HCT116 (cell line): ENCODE measurements at regions not wholly inside any gene's neighbourhood (a gene's known extent, or its start where the extent isn't known, plus 50 kb on each side); places are given as distances from the start of the nearest gene placed in this dataset.

Experiments used
- CEBPB ChIP-seq: IDR thresholded peaks from 2 replicates; pipeline ENCODE4 v1.6.1; 2012; ENCODE audit warnings: low read depth
- CTCF ChIP-seq, 3 experiments: fragments of 200-600 bp in 1 of 3; sonication (generic) in 1 of 3; IDR thresholded peaks in 2 of 3; conservative IDR thresholded peaks in 1 of 3; 2 replicates each; pipeline ENCODE4 v1.5.1; 2012 to 2017; ENCODE audit warnings: low read depth in 2 of 3, low read length in 2 of 3, antibody characterized with exemption in 1 of 3, borderline replicate concordance in 1 of 3, control low read depth in 1 of 3, mild to moderate bottlenecking in 1 of 3, mixed read lengths in 1 of 3, mixed run types in 1 of 3, moderate library complexity in 1 of 3; ENCODE audit not compliant: insufficient read depth in 1 of 3
- MAX ChIP-seq: IDR thresholded peaks from 2 replicates; pipeline ENCODE4 v1.6.1; 2012
- POLR2A ChIP-seq: IDR thresholded peaks from 2 replicates; pipeline ENCODE4 v1.7.0; 2011; ENCODE audit warnings: borderline replicate concordance; ENCODE audit not compliant: insufficient read depth, insufficient read length; ENCODE audit errors: extremely low read depth
- POLR2AphosphoS5 ChIP-seq: IDR thresholded peaks from 2 replicates; pipeline ENCODE4 v1.6.1; 2011; ENCODE audit warnings: mild to moderate bottlenecking, low read depth, low read length, moderate library complexity
- SIN3A ChIP-seq: IDR thresholded peaks from 2 replicates; pipeline ENCODE4 v1.6.1; 2012; ENCODE audit warnings: low read depth

GRCh38 chr4:22167201-22167600 is 218.6 kb upstream of the KCNIP4 start:
- TF ChIP-seq CTCF (IDR thresholded peaks at IDR 0.05 in 2 of 3, conservative IDR thresholded peaks at IDR 0.05 in 1 of 3; ENCODE audit: borderline replicate concordance in 1 of 3, insufficient read depth in 1 of 3, low read depth in 2 of 3, low read length in 2 of 3) (no peak), MAX (no peak), POLR2A (no peak), SIN3A (no peak), POLR2AphosphoS5 (no peak), CEBPB (no peak)
